NCI-H748 (cell line): ENCODE measurements at regions not wholly inside any gene's neighbourhood (a gene's known extent, or its start where the extent isn't known, plus 50 kb on each side); places are given as distances from the start of the nearest gene placed in this dataset.
A peak's percentile ranks its signal among the peaks of the same experiment; 100 is the strongest.
"Not testable (repeated sequence)": the region's sequence is repeated elsewhere in the genome, so short reads cannot be mapped to it uniquely, and the experiment has no call there.

ENCODE experiments used
- DNase-seq: peaks from one replicate; lab custom pipeline; 2025; ENCODE audit not compliant: unreplicated experiment; lab: John Stamatoyannopoulos, UW

DNA sequence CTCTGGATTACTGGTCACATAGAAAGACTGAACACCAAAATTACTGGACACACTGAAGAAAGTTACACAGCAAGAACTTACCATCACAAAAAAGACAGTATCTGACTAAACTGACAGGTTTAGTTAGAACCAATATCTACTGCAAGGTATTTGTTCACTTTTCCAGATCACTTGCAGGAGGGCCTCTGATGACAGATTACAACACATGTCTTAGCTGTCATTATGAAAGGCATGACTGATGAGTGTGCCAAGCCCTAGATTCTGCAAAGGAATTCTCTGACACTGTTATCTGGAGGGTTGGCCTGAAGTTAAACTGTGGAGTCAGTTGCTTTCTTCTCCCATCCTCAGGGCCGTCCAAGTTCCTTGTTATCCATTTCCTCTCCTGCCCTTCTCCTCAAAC is 242.7 kb downstream of the KIF20B start:
- DNase-seq: no peak

DNA sequence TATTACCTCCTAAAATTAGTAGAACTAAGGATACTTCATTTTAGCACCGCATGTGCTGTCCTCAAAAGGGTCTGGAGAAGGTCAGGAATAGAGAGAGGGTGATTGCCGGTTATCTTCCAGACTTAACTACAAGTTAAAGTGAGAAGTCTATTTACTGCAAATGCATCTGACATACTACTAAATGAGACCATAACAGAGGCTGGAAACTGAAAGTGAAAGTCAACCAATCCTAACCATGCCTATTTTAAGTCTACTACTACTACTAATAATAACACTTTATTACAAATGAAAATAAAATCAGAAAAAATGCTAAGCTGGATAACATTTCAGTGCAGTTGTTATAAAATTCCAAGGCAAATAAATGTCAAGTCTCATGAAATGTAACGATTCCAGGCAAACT is 244.7 kb downstream of the KIF20B start:
- DNase-seq: no peak

DNA sequence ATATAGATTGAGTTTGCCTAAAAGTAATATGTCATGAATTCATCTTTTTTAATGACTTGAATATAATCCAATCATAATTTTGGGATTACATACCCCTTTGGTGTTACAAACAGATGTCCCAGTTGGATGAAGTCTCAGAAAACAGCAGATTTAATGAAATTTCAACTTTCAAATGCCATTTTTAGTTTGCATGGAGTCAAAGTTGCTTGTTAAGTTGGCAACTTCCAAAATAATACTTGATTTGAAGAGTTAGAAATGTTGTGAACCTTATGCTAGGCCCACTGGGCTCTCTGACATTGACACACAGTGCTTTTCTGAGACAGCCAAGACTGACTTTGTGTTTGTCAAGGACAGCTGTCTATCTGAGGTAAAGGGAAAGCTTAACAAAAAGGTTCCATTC is 248.1 kb downstream of the KIF20B start:
- no peak for DNase-seq

DNA sequence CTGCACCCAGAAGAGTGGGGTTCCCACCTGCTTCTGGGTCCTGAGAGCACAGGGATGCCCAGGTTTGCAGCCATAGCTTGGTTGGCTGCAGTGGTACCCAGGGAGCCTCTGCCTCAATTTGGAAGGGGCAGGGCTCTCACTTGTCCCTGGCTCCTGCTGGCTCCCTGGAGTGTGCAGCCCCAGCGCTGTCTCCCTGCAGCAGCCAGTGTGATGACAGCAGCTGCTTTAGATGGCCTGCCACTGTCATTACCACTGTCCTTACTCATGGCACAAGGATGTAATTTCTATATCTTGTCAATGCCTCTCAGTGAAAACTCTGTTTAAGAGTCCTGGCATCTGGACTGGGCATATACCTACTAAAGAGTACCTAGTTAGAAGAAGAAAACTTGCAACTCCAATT is 250.9 kb downstream of the KIF20B start:
- no peak for DNase-seq

DNA sequence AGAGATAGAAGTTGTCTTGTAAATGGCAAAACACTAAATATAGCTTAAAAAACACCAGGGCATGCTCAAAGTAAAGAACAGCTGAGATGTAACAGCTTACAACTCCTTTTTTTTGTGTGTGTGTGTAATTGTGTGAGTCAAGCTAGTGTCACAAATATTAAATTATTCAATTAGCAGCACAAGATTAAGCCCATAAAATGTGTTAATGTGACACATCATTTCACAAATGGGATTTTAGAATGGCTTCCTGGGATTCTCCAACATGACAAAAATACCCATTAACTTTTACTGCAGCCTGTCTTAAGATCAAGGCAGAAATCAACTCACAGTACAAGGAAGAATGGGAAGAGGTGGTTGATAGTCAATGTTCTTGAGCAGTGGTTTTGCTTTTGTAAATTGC is 251.4 kb downstream of the KIF20B start:
- DNase-seq: no peak

DNA sequence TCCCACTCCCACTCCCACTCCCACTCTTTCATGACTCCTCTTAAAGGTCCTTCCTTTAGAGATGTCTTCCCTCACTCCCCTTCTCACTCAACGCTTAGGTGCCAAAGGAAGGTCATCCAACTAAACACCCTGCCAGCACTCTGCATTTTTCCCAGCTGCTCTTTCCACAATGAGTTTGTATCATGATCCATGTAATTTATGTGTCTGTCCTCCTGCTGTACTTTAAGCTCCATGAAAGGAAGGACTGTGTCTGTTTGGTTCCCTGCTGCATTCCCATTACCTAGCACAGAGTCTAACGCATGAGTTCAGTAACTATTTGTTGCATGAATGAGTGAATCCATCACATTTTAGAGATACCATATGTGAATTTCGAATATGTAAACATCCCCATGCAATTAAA is 252.7 kb downstream of the KIF20B start:
- DNase-seq: no peak

DNA sequence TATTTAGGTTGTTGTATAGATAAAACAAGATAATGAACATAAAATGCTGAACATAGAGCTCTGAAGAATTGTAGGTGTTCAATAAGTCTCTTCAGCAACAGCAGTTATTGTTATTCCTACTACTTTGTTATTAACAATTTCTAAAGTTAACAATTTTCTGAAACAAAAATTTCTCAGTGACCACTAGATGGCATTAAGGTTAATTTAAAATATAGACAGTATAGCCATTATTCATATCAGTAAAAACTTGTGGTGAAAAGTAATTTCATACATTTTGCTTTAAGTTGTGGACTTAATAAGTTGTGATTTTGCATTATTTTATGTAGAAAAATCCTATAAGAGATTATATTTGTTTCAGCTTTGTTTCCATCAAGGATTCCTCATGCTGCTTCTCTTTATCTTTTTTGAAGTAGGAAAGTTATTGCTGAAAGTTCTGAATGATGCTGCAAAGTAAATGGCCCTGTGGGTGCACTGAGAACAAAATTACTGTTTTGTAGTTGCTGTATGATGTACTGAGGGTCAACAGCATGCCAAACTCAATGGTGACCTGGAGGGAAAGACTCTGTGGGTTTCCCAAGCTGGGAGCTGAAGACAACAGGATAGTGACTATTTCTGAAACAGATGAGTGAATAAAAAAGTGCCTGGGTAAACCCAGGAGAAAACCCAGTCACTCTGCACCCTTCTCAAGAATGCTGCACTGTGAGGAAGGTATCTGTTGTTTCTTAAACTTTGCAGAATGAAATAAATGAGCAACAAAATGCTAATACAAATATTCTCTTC is 253.6 kb downstream of the KIF20B start:
- peak; percentile 6 for DNase-seq

DNA sequence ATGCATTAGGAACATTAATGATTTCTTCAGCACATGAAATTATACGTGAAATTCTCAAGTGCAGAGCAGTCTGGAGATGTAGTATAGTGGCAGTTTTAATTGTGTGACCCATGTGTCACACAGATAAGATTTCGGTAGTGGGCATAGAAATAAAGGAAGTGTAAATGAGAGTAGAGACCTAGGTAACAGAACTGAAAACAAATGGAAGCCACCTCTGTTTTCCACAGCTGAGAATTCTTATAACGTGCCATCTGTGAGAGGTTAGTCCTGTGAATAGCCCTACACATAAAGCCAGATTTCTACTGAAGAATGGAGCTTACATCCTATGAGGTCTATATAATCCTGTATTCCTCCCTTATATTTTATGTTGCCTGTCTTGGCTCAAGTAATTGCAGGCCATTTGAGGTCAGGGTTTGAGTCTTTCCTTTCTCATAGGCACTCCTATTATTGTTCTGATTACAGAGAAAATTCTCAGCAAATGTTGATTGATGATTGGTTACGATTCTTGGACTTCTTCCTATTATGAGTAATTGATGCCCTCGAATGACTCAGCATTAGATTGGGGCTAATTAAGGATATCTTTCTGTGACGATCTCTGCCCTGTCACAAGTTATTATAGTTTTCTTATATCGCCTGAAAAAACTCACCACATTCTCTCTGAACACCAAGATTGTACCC is 258.2 kb downstream of the KIF20B start:
- no peak for DNase-seq

DNA sequence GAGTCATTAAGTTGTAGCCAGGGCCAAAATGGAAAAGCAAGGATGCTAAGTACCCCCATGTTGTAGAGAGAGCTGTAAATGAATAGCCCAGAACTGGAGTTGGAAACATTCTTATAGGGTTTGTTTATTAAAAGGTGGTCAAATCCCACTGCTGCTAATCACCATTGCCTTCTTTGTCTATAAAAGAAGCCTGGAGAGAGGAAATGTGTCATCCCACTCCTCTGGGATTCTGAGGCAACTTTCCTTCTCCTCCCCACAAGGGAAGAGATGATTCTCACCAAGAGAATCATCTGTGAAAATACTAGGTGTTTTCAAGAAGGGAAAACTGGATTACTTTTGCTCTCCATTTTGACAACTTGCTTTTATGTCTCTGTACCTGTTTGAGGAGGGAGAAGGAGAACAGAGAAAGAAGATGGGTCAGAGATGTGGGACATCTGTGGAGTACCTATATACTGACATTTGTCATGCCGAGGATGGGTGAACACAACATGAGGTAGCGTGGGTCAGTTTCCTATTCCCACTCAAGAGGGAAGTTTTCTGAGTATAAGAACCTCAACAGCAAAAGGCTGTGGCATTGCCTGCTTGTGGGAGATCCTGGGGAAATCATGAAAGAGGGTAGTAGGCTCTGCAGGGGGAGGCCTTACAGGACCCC is 262.2 kb downstream of the KIF20B start:
- DNase-seq: no peak

DNA sequence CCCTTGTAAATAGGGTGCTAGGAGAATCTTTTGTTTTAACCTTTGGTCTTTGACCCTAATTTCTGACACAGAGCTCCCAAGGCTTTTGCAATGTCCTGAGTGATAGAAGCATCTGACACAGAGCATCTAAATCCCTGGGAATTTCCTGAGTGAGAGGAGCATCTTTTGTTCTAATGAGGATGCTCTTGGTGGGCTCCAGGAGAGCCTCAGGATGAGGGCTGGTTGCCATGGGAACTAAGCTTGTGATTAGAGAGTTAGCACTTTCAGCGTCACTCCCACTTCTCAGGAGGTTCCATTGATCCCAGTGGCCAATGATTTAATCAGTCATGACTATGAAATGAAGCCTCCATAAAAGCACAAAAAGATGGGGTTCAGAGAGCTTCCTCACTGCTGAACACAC is 264.8 kb downstream of the KIF20B start:
- peak; percentile 30 for DNase-seq

DNA sequence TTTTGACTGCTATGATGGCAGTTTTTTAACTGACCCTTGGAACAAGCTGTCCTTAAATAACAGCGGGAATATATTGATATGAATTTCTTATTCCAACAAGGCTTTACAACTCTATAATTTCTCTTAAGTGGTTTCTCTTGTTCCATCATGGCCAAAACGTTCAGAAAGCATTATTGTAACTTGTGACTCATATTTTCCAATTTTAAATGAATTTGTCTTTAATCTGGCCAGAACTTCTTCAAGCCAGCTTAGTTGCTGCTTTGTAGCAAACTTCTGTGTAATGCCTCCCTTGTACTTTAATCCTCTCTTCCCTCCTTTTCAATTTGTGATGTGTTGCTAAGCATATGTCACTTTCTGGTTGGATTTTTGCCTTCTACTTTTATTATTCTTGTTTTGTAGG is 271.9 kb downstream of the KIF20B start:
- no peak for DNase-seq

DNA sequence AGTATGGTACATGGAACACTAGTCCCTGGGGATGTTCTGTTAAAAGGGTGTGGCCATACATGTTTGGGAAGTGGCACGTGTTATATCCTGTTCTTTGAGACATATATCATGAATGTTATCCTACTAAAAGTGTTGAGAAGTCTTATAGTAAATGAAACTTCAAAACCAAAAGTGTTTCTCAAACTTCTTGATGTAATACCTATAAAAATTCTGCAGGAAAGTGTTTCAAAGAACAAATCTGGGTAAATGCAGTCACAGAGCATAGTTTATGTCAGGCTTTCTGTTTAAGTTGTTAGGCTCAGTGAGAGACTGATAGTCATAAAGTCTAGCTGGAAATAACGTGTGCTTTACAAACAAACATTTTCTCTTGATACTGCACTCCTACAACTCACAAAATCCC is 273.7 kb downstream of the KIF20B start:
- DNase-seq: no peak

DNA sequence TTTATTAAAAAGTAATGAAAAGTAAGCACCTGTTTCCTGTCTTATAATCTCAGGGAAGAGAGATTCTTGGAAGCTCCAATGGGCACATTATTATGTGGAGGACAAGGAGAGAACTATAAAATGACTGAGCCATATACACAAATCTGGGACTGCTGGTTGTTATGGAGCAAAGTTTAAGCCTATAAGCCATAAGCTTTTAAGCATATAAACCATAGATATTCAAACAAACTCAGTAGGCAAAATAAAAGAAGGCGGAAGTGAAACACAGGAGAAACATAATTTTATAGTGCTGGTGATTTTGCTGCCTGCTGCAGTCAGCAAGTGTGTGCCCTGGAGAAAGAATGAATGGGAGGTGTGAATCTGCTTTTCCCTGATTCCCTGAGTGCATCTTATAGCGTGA is 274.4 kb downstream of the KIF20B start:
- no peak for DNase-seq

DNA sequence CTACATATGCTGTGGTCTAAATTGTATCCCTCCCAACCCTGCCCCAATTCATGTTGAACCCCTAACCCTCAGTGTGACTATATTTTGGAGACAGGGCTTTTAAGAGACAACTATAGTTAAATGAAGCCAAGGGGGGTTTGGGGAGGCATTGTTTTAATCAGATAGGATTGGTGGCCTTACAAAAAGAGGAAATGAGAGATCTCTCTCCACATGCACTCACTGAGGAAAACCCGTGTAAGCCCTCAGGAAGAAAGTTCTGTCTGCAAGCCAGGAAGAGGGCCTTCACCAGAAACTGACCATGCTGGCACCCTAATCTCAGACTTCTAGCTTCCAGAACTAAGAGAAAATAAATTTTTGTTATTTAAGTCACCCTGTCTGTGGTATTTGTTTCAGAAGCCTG is 276.7 kb downstream of the KIF20B start:
- DNase-seq: no peak

DNA sequence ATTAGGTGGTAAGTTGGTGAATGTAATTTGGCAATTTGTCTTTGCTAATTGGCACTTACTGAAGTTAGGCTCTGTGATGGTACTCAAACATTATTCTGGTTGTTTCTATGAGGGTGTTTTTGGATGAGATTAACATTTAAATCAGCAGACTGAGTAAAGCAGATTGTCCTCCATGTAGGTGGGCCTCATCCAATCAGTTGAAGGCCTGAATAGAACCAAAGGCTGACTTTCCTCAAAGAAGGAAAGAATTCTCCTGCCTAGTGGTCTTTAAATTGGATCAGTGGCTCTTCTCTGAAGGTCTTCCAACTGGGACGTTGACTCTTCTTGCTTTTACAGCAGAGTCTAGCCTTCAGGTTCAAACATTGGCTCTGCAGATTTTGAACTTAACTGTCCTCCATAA is 278.3 kb downstream of the KIF20B start:
- DNase-seq: no peak

DNA sequence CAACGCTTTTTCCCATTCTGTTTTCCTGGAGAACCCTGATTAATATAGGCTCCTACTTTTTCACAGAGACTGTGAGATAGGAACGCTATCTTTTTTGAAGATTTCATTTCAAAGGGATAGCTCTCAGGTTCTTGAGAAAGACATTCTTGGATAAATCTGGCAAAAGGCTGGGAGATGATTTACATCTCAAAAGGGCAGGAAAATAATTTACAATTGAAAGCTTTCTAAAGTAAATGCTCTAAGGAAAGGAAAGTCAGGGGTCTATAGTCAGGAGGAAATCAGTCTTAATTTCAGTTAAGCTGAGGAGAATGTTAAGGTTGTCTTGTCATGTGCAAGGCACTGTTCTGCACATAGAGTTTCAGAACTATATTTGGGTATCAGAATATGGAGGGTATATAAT is 278.8 kb downstream of the KIF20B start:
- DNase-seq: no peak

DNA sequence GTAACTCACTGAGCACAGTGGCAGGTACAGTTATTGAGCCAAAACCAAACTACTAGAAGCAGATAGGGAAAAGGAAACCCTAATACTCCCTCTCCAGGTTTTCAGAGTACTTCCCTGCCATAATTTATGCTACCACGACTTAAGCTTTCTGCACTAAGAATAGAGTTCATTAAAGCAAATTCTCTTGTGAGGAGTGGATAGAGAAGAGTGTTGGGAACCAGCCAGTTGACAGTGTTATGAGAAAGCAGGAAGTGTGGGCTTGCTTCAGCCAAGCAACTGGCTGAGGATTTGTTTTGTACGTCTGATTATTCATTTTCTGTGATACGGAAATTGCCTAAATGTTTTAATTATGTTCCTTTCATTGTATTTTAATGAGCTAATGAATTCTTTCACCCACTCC is 280.5 kb downstream of the KIF20B start:
- no peak for DNase-seq

DNA sequence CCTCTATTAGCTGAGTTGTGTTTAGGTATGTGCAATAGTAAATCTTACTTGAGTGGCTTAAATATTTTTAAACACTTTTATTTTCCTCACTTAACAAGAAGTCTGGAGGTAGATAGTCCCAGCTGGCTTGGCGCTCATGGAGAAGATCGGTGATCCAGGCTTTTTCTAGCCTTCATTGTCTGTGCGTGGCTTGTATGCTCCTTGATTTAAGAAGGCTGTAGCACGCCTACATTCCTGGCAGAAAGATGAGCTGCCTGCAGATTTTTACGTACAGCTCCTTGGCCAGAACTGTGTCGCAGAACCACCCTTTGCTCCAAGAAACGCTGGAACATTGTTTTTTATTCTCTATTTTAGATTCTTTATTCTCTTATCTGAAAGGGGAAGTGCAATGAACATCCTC is 284.1 kb downstream of the KIF20B start:
- no peak for DNase-seq

DNA sequence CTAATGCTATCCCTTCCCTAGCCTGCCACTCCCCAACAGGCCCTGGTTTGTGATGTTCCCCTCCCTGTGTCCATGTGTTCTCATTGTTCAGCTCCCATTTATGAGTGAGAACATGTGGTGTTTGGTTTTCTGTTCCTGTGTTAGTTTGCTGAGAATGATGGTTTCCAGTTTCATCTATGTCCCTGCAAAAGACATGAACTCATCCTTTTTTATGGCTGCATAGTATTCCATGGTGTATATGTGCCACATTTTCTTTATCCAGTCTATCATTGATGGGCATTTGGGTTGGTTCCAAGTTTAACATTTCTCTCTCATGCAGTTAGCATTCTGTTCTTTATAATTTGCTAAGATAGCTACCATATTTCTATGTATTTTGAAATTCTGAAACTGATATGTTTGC is 287.0 kb downstream of the KIF20B start:
- DNase-seq: not testable (repeated sequence)

DNA sequence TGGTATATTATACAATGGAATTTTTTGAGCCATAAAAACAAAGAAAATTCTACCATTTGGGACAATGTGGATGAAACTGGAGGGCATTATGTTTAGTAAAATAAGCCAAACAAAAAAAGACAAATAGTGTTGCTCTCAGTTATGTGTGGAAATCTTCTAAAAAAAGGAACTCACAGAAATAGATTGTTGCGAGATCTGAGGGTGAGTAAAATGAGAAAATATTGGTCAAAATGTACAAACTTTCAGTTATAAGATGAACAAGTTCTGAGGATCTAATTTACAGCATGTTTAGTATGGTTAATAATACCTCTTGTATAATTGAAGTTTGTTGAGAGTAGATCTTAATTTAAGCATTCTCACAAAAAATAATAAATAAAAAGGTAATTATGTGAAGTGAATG is 291.2 kb downstream of the KIF20B start:
- no peak for DNase-seq

DNA sequence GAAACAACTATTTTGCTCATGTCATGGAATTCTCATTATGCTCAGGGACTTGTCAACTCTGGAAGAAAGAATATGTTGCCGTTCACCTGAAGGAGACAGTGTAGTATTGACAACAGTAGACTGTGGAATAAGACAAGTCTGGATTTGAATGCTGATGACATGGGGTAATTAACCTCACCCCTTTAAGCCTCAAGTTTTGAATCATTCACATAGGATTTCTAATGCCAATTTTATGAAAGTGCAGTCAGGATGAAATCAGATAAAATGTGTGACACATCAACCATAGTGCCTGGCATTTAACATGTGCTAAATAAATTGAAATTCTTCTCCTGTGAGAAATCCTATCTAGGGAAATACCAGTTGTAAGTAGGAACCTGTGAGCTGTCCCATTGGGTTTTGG is 305.8 kb downstream of the KIF20B start:
- no peak for DNase-seq

DNA sequence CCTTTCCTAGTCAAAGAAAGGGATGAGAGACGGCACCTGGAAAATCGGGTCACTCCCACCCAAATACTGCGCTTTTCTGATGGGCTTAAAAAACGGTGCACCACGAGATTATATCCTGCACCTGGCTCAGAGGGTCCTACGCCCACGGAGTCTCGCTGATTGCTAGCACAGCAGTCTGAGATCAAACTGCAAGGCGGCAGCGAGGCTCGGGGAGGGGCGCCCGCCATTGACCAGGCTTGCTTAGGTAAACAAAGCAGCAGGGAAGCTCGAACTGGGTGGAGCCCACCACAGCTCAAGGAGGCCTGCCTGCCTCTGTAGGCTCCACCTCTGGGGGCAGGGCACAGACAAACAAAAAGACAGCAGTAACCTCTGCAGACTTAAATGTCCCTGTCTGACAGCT is 309.9 kb downstream of the KIF20B start:
- peak; percentile 31 for DNase-seq
